B cell (primary cell): ENCODE measurements at regions not wholly inside any gene's neighbourhood (a gene's known extent, or its start where the extent isn't known, plus 50 kb on each side); places are given as distances from the start of the nearest gene placed in this dataset.

ENCODE experiments used
- ATAC-seq: fragments of 200-7000 bp; cut with Tn5 transposase; one replicate; pipeline ENCODE4 v1.10.0; 2021; ENCODE audit warnings: low read depth, mild to moderate bottlenecking, moderate number of reproducible peaks, moderate library complexity
- CTCF ChIA-PET: fragments of 350-600 bp; sonication (Branson Sonifier 250); formaldehyde crosslinking; loops from one replicate; lab custom pipeline; 2021; ENCODE audit warnings: antibody characterized with exemption, inconsistent platforms; lab: Charles Lee
- POLR2A ChIA-PET: fragments of 350-600 bp; sonication (Branson Sonifier 250); formaldehyde crosslinking; loops from one replicate; lab custom pipeline; 2021; ENCODE audit warnings: antibody characterized with exemption; lab: Charles Lee
- DNase-seq: peaks from one replicate; pipeline ENCODE4 v3.0.0; 2013
- H2AFZ ChIP-seq: 2 replicates; pipeline ENCODE4 v1.6.1; 2012; ENCODE audit warnings: mild to moderate bottlenecking, low read depth, low read length; ENCODE audit not compliant: insufficient read depth, poor library complexity, severe bottlenecking
- H3K27ac ChIP-seq, 2 donors: 1 replicate in 1 of 2; 2 replicates in 1 of 2; pipeline ENCODE4 v1.5.1; 2012 to 2013; ENCODE audit warnings: low read length in 2 of 2, mild to moderate bottlenecking in 2 of 2, moderate library complexity in 1 of 2
- H3K27me3 ChIP-seq, 4 experiments: fragments of 200-600 bp in 1 of 4; sonication (generic) in 1 of 4; replicated peaks in 1 of 4; 1 replicate in 2 of 4; 2 replicates in 2 of 4; pipeline versions ENCODE4 v1.6.1 to v1.7.0; 2013 to 2016; ENCODE audit warnings: low read length in 3 of 4, mild to moderate bottlenecking in 2 of 4, mixed read lengths in 1 of 4, moderate library complexity in 1 of 4; ENCODE audit not compliant: insufficient read depth in 4 of 4, control insufficient read depth in 3 of 4; ENCODE audit errors: control extremely low read depth in 1 of 4
- H3K36me3 ChIP-seq, 2 experiments: replicated peaks in 1 of 2; 1 replicate in 1 of 2; 2 replicates in 1 of 2; pipeline versions ENCODE4 v1.6.1 to v1.7.1; 2013; ENCODE audit warnings: low read length in 1 of 2; ENCODE audit not compliant: insufficient read depth in 2 of 2, control insufficient read depth in 1 of 2; ENCODE audit errors: control extremely low read depth in 1 of 2, extremely low read depth in 1 of 2
- H3K4me1 ChIP-seq, 2 donors: fragments of 200-600 bp in 1 of 2; sonication (generic) in 1 of 2; 1 replicate in 1 of 2; 2 replicates in 1 of 2; pipeline versions ENCODE4 v1.5.1 to v1.6.1; 2013 to 2017; ENCODE audit warnings: low read length in 2 of 2; ENCODE audit not compliant: control insufficient read depth in 2 of 2, insufficient read depth in 2 of 2
- H3K4me2 ChIP-seq: replicated peaks from 2 replicates; pipeline ENCODE3; 2012; ENCODE audit warnings: mild to moderate bottlenecking, low read depth, low read length; ENCODE audit not compliant: poor library complexity, severe bottlenecking
- H3K4me3 ChIP-seq, 5 experiments: fragments of 200-600 bp in 1 of 5; sonication (generic) in 1 of 5; 1 replicate in 3 of 5; 2 replicates in 2 of 5; pipeline versions ENCODE4 v1.5.1 to v1.7.0; 2011 to 2016; ENCODE audit warnings: low read length in 4 of 5, mild to moderate bottlenecking in 4 of 5, low read depth in 2 of 5, control low read depth in 1 of 5, moderate library complexity in 1 of 5; ENCODE audit not compliant: insufficient read depth in 1 of 5; ENCODE audit errors: control extremely low read depth in 1 of 5, extremely low read depth in 1 of 5
- H3K79me2 ChIP-seq: fragments of 200-600 bp; sonication (generic); one replicate; pipeline ENCODE4 v1.6.0; 2016; ENCODE audit warnings: low read length; ENCODE audit not compliant: control insufficient read depth, insufficient read depth
- H3K9ac ChIP-seq: fragments of 200-600 bp; sonication (generic); 2 replicates; pipeline ENCODE4 v1.6.1; 2017; ENCODE audit warnings: mild to moderate bottlenecking, low read length, moderate library complexity
- H3K9me3 ChIP-seq, 3 donors: one replicate each; pipeline versions ENCODE4 v1.6.1 to v1.7.1; 2013; ENCODE audit warnings: low read length in 2 of 3; ENCODE audit not compliant: control insufficient read depth in 2 of 3, insufficient read depth in 1 of 3; ENCODE audit errors: control extremely low read depth in 1 of 3
- H4K20me1 ChIP-seq: 2 replicates; pipeline ENCODE4 v1.6.0; 2012; ENCODE audit warnings: mild to moderate bottlenecking, low read length; ENCODE audit not compliant: insufficient read depth, control insufficient read depth, poor library complexity, severe bottlenecking
- H3K27ac Mint-ChIP-seq: one replicate; pipeline ENCODE4 v1.8.0; 2021; ENCODE audit warnings: mixed read lengths
- H3K27me3 Mint-ChIP-seq: one replicate; pipeline ENCODE4 v1.8.0; 2021; ENCODE audit warnings: mixed read lengths
- H3K4me1 Mint-ChIP-seq: one replicate; pipeline ENCODE4 v1.8.0; 2021; ENCODE audit warnings: mixed read lengths
- H3K4me3 Mint-ChIP-seq: one replicate; pipeline ENCODE4 v1.8.0; 2021; ENCODE audit warnings: mixed read lengths
- H3K9me3 Mint-ChIP-seq: one replicate; pipeline ENCODE4 v1.8.0; 2022; ENCODE audit warnings: mixed read lengths; ENCODE audit not compliant: insufficient read depth
- EZH2 ChIP-seq: IDR thresholded peaks from 2 replicates; pipeline ENCODE4 v1.6.1; 2012; ENCODE audit warnings: borderline replicate concordance, low read depth, mild to moderate bottlenecking, moderate library complexity, low read length; ENCODE audit not compliant: insufficient read depth, poor library complexity, severe bottlenecking
- WGBS: methylation state at CpG from one replicate; pipeline ENCODE4 v1.1.5; 2013; ENCODE audit warnings: missing lambda C conversion rate; ENCODE audit not compliant: insufficient coverage; 5-methylcytosine and 5-hydroxymethylcytosine counted together
- intact Hi-C: fragments of 100-400 bp; cut with micrococcal nuclease; formaldehyde crosslinking; loops from one replicate; pipeline ENCODE4 v1.10.0; 2022
- TF ChIP-seq, protein P1 (sequence below): fragments of 200-600 bp; IDR thresholded peaks from one replicate; pipeline ENCODE4 v1.8.0; 2022; ENCODE audit warnings: antibody characterized with exemption, mild to moderate bottlenecking

DNA sequence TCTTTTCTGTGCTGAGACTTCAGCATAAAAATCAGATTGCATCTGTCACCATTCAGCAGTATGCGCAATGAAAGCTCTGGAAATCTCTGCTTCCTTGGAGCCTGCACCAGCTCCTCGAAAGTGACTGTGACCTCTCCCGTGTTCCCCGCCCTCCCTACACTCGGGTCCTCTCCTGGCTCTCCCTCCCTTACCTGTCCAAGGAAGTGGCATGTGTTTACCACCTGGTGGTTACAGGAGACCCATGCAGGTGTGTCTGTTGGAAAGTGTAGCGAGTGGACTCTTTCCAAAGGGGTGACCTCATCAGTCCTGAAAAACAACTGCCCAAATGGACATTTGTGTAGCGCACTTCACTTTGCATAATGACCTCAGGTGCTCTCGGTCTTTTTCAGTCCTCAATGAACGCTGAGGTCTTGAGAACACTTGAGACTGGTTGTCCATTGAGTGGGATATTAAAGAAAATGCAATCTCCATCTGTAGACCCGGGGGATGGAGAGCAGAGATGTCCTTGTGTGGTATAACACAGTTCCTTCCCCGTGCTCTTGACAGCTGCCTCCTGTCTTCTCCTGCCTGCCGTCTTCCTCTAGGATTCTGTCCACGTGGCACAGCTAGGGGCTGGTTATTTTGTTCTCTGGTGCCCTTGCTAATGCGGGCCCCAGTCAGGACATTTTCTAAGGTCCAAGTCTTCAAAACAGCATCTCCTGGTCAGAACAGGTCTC lies 133.2 kb downstream of the ACKR3 start:
- no peaks in the 10 kb centered on the region for H3K9me3 ChIP-seq
- TF ChIP-seq EZH2, result no peak
- TF ChIP-seq, protein P1, sequence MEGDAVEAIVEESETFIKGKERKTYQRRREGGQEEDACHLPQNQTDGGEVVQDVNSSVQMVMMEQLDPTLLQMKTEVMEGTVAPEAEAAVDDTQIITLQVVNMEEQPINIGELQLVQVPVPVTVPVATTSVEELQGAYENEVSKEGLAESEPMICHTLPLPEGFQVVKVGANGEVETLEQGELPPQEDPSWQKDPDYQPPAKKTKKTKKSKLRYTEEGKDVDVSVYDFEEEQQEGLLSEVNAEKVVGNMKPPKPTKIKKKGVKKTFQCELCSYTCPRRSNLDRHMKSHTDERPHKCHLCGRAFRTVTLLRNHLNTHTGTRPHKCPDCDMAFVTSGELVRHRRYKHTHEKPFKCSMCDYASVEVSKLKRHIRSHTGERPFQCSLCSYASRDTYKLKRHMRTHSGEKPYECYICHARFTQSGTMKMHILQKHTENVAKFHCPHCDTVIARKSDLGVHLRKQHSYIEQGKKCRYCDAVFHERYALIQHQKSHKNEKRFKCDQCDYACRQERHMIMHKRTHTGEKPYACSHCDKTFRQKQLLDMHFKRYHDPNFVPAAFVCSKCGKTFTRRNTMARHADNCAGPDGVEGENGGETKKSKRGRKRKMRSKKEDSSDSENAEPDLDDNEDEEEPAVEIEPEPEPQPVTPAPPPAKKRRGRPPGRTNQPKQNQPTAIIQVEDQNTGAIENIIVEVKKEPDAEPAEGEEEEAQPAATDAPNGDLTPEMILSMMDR, result no peak
- POLR2A ChIA-PET, result no interaction called here

DNA sequence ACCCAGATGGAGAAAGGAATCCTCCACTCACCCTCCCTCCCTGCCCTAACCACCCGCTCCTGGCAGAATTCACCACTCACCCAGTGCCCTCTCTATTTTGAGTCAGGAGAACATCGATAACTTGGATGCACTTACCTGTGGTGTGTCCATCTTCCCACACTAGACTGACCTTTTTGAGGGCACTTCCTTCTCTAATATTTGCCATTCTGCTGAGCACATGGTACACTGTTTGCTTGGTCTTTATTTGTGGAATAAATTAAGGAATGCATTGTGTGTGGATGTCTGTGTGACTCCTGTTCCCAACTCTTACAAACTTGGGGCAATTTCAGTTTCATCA lies 133.7 kb downstream of the ACKR3 start:
- TF ChIP-seq EZH2, result no peak
- TF ChIP-seq, protein P1, result no peak
- Histone ChIP-seq H3K36me3 (no peaks in the 10 kb centered on the region), H3K4me3 (no peak overlapping the region), H4K20me1 (no peaks in the 10 kb centered on the region), H3K9ac (no peak overlapping the region), H3K9me3 (no peaks in the 10 kb centered on the region), H3K4me2 (no peak overlapping the region), H3K79me2 (no peaks in the 10 kb centered on the region), H3K27me3 (no peaks in the 10 kb centered on the region), H2AFZ (no peak overlapping the region), H3K27ac (no peak overlapping the region), H3K4me1 (no peaks in the 10 kb centered on the region)
- intact Hi-C loops, result no loop called here
- no peaks in the 10 kb centered on the region for H3K4me1 Mint-ChIP-seq
- no peak overlapping the region for H3K27ac Mint-ChIP-seq
- ATAC-seq, result no peak
- CTCF ChIA-PET, result no interaction called here
- no peak overlapping the region for H3K4me3 Mint-ChIP-seq
- POLR2A ChIA-PET, result no interaction called here
- H3K27me3 Mint-ChIP-seq, result peaks cover 5% of the 10 kb centered on the region
- DNase-seq, result no peak
- WGBS, result 100% methylated on average over 2 of the region's 2 CpGs
- H3K9me3 Mint-ChIP-seq, result no peaks in the 10 kb centered on the region

More for the DNA sequence above, 133.2 kb downstream of the ACKR3 start:
- Mint-ChIP-seq H3K4me1 (no peaks in the 10 kb centered on the region), H3K27ac (no peak overlapping the region), H3K9me3 (no peaks in the 10 kb centered on the region), H3K27me3 (peaks cover 5% of the 10 kb centered on the region), H3K4me3 (no peak overlapping the region)
- H3K9ac ChIP-seq, result no peak overlapping the region
- no peaks in the 10 kb centered on the region for H4K20me1 ChIP-seq
- no peaks in the 10 kb centered on the region for H3K36me3 ChIP-seq
- no peak for ATAC-seq
- no peak overlapping the region for H3K4me2 ChIP-seq
- CTCF ChIA-PET, result no interaction called here
- intact Hi-C loops, result no loop called here
- DNase-seq, result no peak
- H3K27me3 ChIP-seq, result no peaks in the 10 kb centered on the region
- no peak overlapping the region for H2AFZ ChIP-seq
- H3K4me3 ChIP-seq, result no peak overlapping the region
- H3K4me1 ChIP-seq, result no peaks in the 10 kb centered on the region
- WGBS, result 82% methylated on average over 10 of the region's 14 CpGs
- H3K79me2 ChIP-seq, result no peaks in the 10 kb centered on the region
- H3K27ac ChIP-seq, result no peak overlapping the region
